Osteoblast (primary cell): ENCODE measurements at regions not wholly inside any gene's neighbourhood (a gene's known extent, or its start where the extent isn't known, plus 50 kb on each side); places are given as distances from the start of the nearest gene placed in this dataset.

Experiments used
- DNase-seq: peaks from one replicate; pipeline ENCODE4 v3.0.0; 2011; ENCODE audit warnings: low spot score, mixed read lengths; ENCODE audit not compliant: insufficient read length; ENCODE audit errors: missing footprints
- H2AFZ ChIP-seq: 2 replicates; pipeline ENCODE4 v1.6.0; 2011; ENCODE audit warnings: mild to moderate bottlenecking, low read length
- H3K27ac ChIP-seq: 2 replicates; pipeline ENCODE4 v1.5.1; 2011; ENCODE audit warnings: mild to moderate bottlenecking, low read depth, low read length, moderate library complexity
- H3K27me3 ChIP-seq: 2 replicates; pipeline ENCODE4 v1.6.0; 2012; ENCODE audit warnings: mild to moderate bottlenecking, control low read depth, inconsistent platforms, low read length, moderate library complexity; ENCODE audit not compliant: insufficient read depth
- H3K36me3 ChIP-seq: 2 replicates; pipeline ENCODE4 v1.5.1; 2011; ENCODE audit warnings: mild to moderate bottlenecking, low read length, control low read depth, moderate library complexity; ENCODE audit not compliant: insufficient read depth
- H3K4me1 ChIP-seq: 2 replicates; pipeline ENCODE4 v1.5.1; 2011; ENCODE audit warnings: mild to moderate bottlenecking, low read length, control low read depth, moderate library complexity; ENCODE audit not compliant: insufficient read depth
- H3K4me2 ChIP-seq: 2 replicates; pipeline ENCODE4 v1.6.0; 2011; ENCODE audit warnings: mild to moderate bottlenecking, low read length; ENCODE audit not compliant: insufficient read depth
- H3K4me3 ChIP-seq: fragments of 200-600 bp; sonication (generic); 3 replicates; pipeline ENCODE4 v1.5.1; 2012; ENCODE audit warnings: mild to moderate bottlenecking, low read length, inconsistent platforms; ENCODE audit not compliant: insufficient read depth
- H3K79me2 ChIP-seq: 2 replicates; pipeline ENCODE4 v1.6.0; 2012; ENCODE audit warnings: mild to moderate bottlenecking, low read length, control low read depth, inconsistent platforms; ENCODE audit not compliant: insufficient read depth
- H3K9me3 ChIP-seq: 2 replicates; pipeline ENCODE4 v1.5.1; 2011; ENCODE audit warnings: low read depth, low read length, control low read depth
- H4K20me1 ChIP-seq: 2 replicates; pipeline ENCODE4 v1.6.0; 2012; ENCODE audit warnings: mild to moderate bottlenecking, low read length, control low read depth; ENCODE audit not compliant: insufficient read depth
- CTCF ChIP-seq: IDR thresholded peaks from 2 replicates; pipeline ENCODE4 v1.5.1; 2011; ENCODE audit warnings: mild to moderate bottlenecking, low read depth, low read length, moderate library complexity; ENCODE audit errors: extremely low read depth

GRCh38 chr12:85641796-85642195 is 194.4 kb downstream of the RASSF9 start:
- Histone ChIP-seq H3K4me2 (no peak overlapping the region), H3K4me3 (no peak overlapping the region), H3K9me3 (no peaks in the 10 kb centered on the region), H3K36me3 (no peaks in the 10 kb centered on the region), H3K27me3 (no peaks in the 10 kb centered on the region), H3K79me2 (no peaks in the 10 kb centered on the region), H2AFZ (peak overlapping the region; percentile 77), H4K20me1 (no peaks in the 10 kb centered on the region), H3K27ac (no peak overlapping the region), H3K4me1 (peaks cover 8% of the 10 kb centered on the region)
- no peak for TF ChIP-seq CTCF
- no peak for DNase-seq

- Histone ChIP-seq H3K27me3 (no peaks in the 10 kb centered on the region), H3K4me1 (peaks cover 8% of the 10 kb centered on the region), H2AFZ (no peak overlapping the region), H3K36me3 (no peaks in the 10 kb centered on the region), H4K20me1 (no peaks in the 10 kb centered on the region), H3K4me3 (no peak overlapping the region), H3K27ac (no peak overlapping the region), H3K4me2 (no peak overlapping the region), H3K9me3 (no peaks in the 10 kb centered on the region), H3K79me2 (no peaks in the 10 kb centered on the region)
- no peak for TF ChIP-seq CTCF
- no peak for DNase-seq
Measured at GRCh38 chr12:85642288-85642687, 193.9 kb downstream of the RASSF9 start.

GRCh38 chr12:85642808-85643207 is 193.4 kb downstream of the RASSF9 start:
- DNase-seq, result peak; percentile 19
- no peak overlapping the region for H3K4me3 ChIP-seq
- no peaks in the 10 kb centered on the region for H3K79me2 ChIP-seq
- H3K27ac ChIP-seq, result no peak overlapping the region
- no peaks in the 10 kb centered on the region for H3K27me3 ChIP-seq
- H3K9me3 ChIP-seq, result no peaks in the 10 kb centered on the region
- H2AFZ ChIP-seq, result no peak overlapping the region
- H3K36me3 ChIP-seq, result no peaks in the 10 kb centered on the region
- H3K4me1 ChIP-seq, result peaks cover 8% of the 10 kb centered on the region
- no peak overlapping the region for H3K4me2 ChIP-seq
- H4K20me1 ChIP-seq, result no peaks in the 10 kb centered on the region
- peak; percentile 70 for TF ChIP-seq CTCF

GRCh38 chr12:85644508-85644907 is 191.7 kb downstream of the RASSF9 start:
- DNase-seq, result no peak
- H3K36me3 ChIP-seq, result no peaks in the 10 kb centered on the region
- H4K20me1 ChIP-seq, result no peaks in the 10 kb centered on the region
- H3K4me3 ChIP-seq, result no peak overlapping the region
- H3K9me3 ChIP-seq, result no peaks in the 10 kb centered on the region
- no peaks in the 10 kb centered on the region for H3K79me2 ChIP-seq
- H3K4me2 ChIP-seq, result no peak overlapping the region
- H3K4me1 ChIP-seq, result peaks cover 8% of the 10 kb centered on the region
- H3K27me3 ChIP-seq, result no peaks in the 10 kb centered on the region
- H3K27ac ChIP-seq, result no peak overlapping the region
- no peak for TF ChIP-seq CTCF
- peak overlapping the region; percentile 4 for H2AFZ ChIP-seq
